Lung (tissue), 11 donors: ENCODE measurements at regions not wholly inside any gene's neighbourhood (a gene's known extent, or its start where the extent isn't known, plus 50 kb on each side); places are given as distances from the start of the nearest gene placed in this dataset.

Source experiments
- ATAC-seq: fragments of 200-7000 bp; cut with Tn5 transposase; one replicate; pipeline ENCODE4 v1.9.1; 2020; ENCODE audit warnings: moderate number of reproducible peaks; ENCODE audit not compliant: insufficient read depth, low FRiP score
- DNase-seq, 3 donors: peaks; one replicate each; pipeline ENCODE4 v3.0.0-alpha.2; 2013 to 2017
- H3K27ac ChIP-seq, 2 donors: one replicate each; pipeline ENCODE4 v1.5.1; 2013; ENCODE audit warnings: mild to moderate bottlenecking in 2 of 2, moderate library complexity in 2 of 2, control low read depth in 1 of 2, inconsistent platforms in 1 of 2, low read depth in 1 of 2, low read length in 1 of 2
- H3K27me3 ChIP-seq, 3 donors: one replicate each; pipeline ENCODE4 v1.5.1; 2013; ENCODE audit warnings: low read length in 2 of 3; ENCODE audit not compliant: control insufficient read depth in 3 of 3, insufficient read depth in 3 of 3
- H3K36me3 ChIP-seq, 4 donors: one replicate each; pipeline ENCODE4 v1.5.1; 2013; ENCODE audit warnings: low read length in 4 of 4, mild to moderate bottlenecking in 1 of 4, moderate library complexity in 1 of 4; ENCODE audit not compliant: control insufficient read depth in 4 of 4, insufficient read depth in 4 of 4
- H3K4me1 ChIP-seq, 5 donors: one replicate each; pipeline ENCODE4 v1.5.1; 2013; ENCODE audit warnings: low read length in 5 of 5, mild to moderate bottlenecking in 2 of 5, moderate library complexity in 1 of 5; ENCODE audit not compliant: control insufficient read depth in 5 of 5, insufficient read depth in 5 of 5
- H3K4me3 ChIP-seq: one replicate; pipeline ENCODE4 v1.5.1; 2013; ENCODE audit warnings: mild to moderate bottlenecking, control low read depth, moderate library complexity
- H3K9ac ChIP-seq, 2 donors: one replicate each; pipeline ENCODE4 v1.5.1; 2013; ENCODE audit warnings: low read length in 2 of 2, control low read depth in 1 of 2; ENCODE audit not compliant: insufficient read depth in 1 of 2
- H3K9me3 ChIP-seq, 4 donors: one replicate each; pipeline ENCODE4 v1.5.1; 2013; ENCODE audit warnings: low read length in 3 of 4, mild to moderate bottlenecking in 1 of 4, moderate library complexity in 1 of 4; ENCODE audit not compliant: control insufficient read depth in 4 of 4, insufficient read depth in 3 of 4
- WGBS, 2 donors: extraction: QIAGEN DNeasy Blood & Tissue Kit; methylation state at CpG; one replicate each; pipeline ENCODE4 v1.1.7; 2013; 5-methylcytosine and 5-hydroxymethylcytosine counted together
- TF ChIP-seq, protein P1 (sequence below): IDR thresholded peaks from 2 replicates; pipeline ENCODE4 v1.5.1; 2012; ENCODE audit warnings: mild to moderate bottlenecking; ENCODE audit errors: control extremely low read depth, extremely low read depth
- donor health status: control.
- donor health status: control.
- donor health status: Bipolar disorder and iron deficiency.
- donor health status: healthy.
- donor health status: DM: yes; HTN: yes; CAD: no.

GRCh38 chr5:143471666-143472464 is 68.4 kb upstream of the NR3C1 start:
- Histone ChIP-seq H3K9ac (no peak overlapping the region), H3K9me3 (no peaks in the 10 kb centered on the region), H3K27me3 (no peaks in the 10 kb centered on the region), H3K4me3 (no peak overlapping the region), H3K4me1 (peaks cover 0 to 8% (median 0%) of the 10 kb centered on the region in 5 donors), H3K36me3 (no peaks in the 10 kb centered on the region), H3K27ac (peak overlapping the region in 1 of 2 donors; percentile 62)
- DNase-seq (no peak), ATAC-seq (no peak)
- 90 to 93% methylated on average over 7 of the region's 7 CpGs for WGBS, 2 donors
- TF ChIP-seq, protein P1, sequence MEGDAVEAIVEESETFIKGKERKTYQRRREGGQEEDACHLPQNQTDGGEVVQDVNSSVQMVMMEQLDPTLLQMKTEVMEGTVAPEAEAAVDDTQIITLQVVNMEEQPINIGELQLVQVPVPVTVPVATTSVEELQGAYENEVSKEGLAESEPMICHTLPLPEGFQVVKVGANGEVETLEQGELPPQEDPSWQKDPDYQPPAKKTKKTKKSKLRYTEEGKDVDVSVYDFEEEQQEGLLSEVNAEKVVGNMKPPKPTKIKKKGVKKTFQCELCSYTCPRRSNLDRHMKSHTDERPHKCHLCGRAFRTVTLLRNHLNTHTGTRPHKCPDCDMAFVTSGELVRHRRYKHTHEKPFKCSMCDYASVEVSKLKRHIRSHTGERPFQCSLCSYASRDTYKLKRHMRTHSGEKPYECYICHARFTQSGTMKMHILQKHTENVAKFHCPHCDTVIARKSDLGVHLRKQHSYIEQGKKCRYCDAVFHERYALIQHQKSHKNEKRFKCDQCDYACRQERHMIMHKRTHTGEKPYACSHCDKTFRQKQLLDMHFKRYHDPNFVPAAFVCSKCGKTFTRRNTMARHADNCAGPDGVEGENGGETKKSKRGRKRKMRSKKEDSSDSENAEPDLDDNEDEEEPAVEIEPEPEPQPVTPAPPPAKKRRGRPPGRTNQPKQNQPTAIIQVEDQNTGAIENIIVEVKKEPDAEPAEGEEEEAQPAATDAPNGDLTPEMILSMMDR, result no peak

DNA sequence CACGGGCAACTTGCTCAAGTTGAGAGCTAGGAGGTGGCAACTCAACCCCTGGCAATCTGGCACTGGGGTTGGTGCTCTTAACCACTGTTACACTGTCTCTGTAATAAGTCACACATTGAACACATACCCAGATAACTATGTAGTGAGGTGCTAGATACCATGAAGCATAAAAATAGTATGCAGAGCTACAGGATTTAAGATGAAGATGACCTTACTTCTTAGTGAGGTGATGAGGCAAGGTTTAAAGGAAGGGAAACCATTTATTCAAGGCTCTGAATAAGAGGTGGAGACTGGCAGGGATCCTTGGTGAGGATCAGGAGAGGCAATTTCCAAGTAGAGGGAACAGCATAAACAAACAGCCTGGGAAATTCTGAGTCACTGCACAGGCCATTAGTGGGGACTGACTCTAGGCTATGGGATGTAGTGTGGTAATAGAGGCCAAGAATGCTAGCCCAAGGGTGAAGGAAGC is 67.6 kb upstream of the NR3C1 start:
- H3K4me1 ChIP-seq, result peaks cover 0 to 5% (median 0%) of the 10 kb centered on the region in 5 donors
- no peaks in the 10 kb centered on the region for H3K27me3 ChIP-seq
- no peaks in the 10 kb centered on the region for H3K9me3 ChIP-seq
- ATAC-seq, result no peak
- no peak overlapping the region for H3K4me3 ChIP-seq
- TF ChIP-seq, protein P1, result no peak
- H3K9ac ChIP-seq, result no peak overlapping the region
- 97 to 99% methylated on average over 1 of the region's 1 CpG for WGBS, 2 donors
- DNase-seq, result no peak
- peak overlapping the region in 1 of 2 donors; percentile 62 for H3K27ac ChIP-seq
- no peaks in the 10 kb centered on the region for H3K36me3 ChIP-seq

DNA sequence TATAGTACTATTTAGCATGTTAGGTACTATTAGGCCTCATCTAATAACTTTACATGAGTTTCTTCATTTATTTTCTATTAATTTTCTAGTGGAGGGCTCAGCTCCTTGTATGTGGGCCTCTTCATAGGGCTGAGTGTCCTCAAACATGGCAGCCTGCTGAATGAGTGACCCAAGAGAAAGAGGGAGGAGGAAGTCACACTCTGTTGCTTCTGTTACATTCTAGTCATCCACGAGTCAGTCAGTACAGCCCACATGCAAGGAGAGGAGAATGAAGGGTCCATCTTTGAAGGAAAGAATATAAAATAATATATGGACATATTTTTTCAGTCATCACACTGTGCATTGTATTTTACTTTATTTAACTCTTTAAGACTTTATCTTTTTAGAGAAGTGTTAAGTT is 66.6 kb upstream of the NR3C1 start:
- no peak for DNase-seq
- Histone ChIP-seq H3K4me1 (peaks cover 0 to 5% (median 0%) of the 10 kb centered on the region in 5 donors), H3K27me3 (no peaks in the 10 kb centered on the region), H3K9ac (no peak overlapping the region), H3K9me3 (no peaks in the 10 kb centered on the region), H3K36me3 (no peaks in the 10 kb centered on the region), H3K4me3 (no peak overlapping the region), H3K27ac (no peak overlapping the region)
- TF ChIP-seq, protein P1, result no peak
- no peak for ATAC-seq
- WGBS, 2 donors, result 86 to 95% methylated on average over 1 of the region's 1 CpG

- Histone ChIP-seq H3K4me3 (no peak overlapping the region), H3K36me3 (no peaks in the 10 kb centered on the region), H3K27ac (no peak overlapping the region), H3K9me3 (no peaks in the 10 kb centered on the region), H3K4me1 (peaks cover 0 to 5% (median 0%) of the 10 kb centered on the region in 5 donors), H3K9ac (no peak overlapping the region), H3K27me3 (no peaks in the 10 kb centered on the region)
- DNase-seq (no peak), ATAC-seq (no peak)
- TF ChIP-seq, protein P1, result no peak
- 97 to 100% methylated on average over 2 of the region's 2 CpGs for WGBS, 2 donors
Observed at GRCh38 chr5:143469125-143469524, 65.6 kb upstream of the NR3C1 start.
